MM.1S (cell line): ENCODE measurements at regions not wholly inside any gene's neighbourhood (a gene's known extent, or its start where the extent isn't known, plus 50 kb on each side); places are given as distances from the start of the nearest gene placed in this dataset.
"Not testable (repeated sequence)": the region's sequence is repeated elsewhere in the genome, so short reads cannot be mapped to it uniquely, and the experiment has no call there.

ENCODE experiments used
- DNase-seq: peaks from one replicate; pipeline ENCODE4 v3.0.0-alpha.2; 2015
- H2AFZ ChIP-seq: fragments of 300-600 bp; sonication (generic); 2 replicates; pipeline ENCODE4 v1.6.0; 2016; ENCODE audit warnings: antibody characterized with exemption, low read length
- H3F3A ChIP-seq: fragments of 300-600 bp; sonication (generic); 2 replicates; pipeline ENCODE4 v1.6.1; 2016; ENCODE audit warnings: mild to moderate bottlenecking, antibody characterized with exemption, low read length, moderate library complexity, mixed read lengths; ENCODE audit not compliant: insufficient read depth
- H3K27ac ChIP-seq: fragments of 300-600 bp; sonication (generic); 2 replicates; pipeline ENCODE4 v1.5.1; 2016; ENCODE audit warnings: mild to moderate bottlenecking, low read length
- H3K27me3 ChIP-seq: fragments of 300-600 bp; sonication (generic); replicated peaks from 2 replicates; pipeline ENCODE4 v1.6.0; 2016; ENCODE audit warnings: low read length; ENCODE audit not compliant: insufficient read depth
- H3K36me3 ChIP-seq: fragments of 300-600 bp; sonication (generic); replicated peaks from 2 replicates; pipeline ENCODE4 v1.6.1; 2016; ENCODE audit warnings: mild to moderate bottlenecking, low read length, mixed read lengths; ENCODE audit not compliant: insufficient read depth
- H3K4me1 ChIP-seq: fragments of 300-600 bp; sonication (generic); 2 replicates; pipeline ENCODE4 v1.6.1; 2016; ENCODE audit warnings: low read length, mixed read lengths
- H3K4me2 ChIP-seq: fragments of 300-600 bp; sonication (generic); 2 replicates; pipeline ENCODE4 v1.6.0; 2016; ENCODE audit warnings: low read depth, low read length
- H3K4me3 ChIP-seq: fragments of 300-600 bp; sonication (generic); 2 replicates; pipeline ENCODE4 v1.5.1; 2016; ENCODE audit warnings: low read length, mixed read lengths
- H3K79me2 ChIP-seq: fragments of 300-600 bp; sonication (generic); 2 replicates; pipeline ENCODE4 v1.6.1; 2016; ENCODE audit warnings: mixed run types, low read length, mixed read lengths
- H3K9ac ChIP-seq: fragments of 300-600 bp; sonication (generic); 2 replicates; pipeline ENCODE4 v1.6.1; 2016; ENCODE audit warnings: low read length, mixed read lengths
- H3K9me2 ChIP-seq: fragments of 300-600 bp; sonication (generic); replicated peaks from 2 replicates; pipeline ENCODE4 v1.6.1; 2016; ENCODE audit warnings: mild to moderate bottlenecking, low read length, mixed read lengths; ENCODE audit not compliant: insufficient read depth
- H3K9me3 ChIP-seq: fragments of 300-600 bp; sonication (generic); replicated peaks from 2 replicates; pipeline ENCODE4 v1.6.1; 2016; ENCODE audit warnings: mild to moderate bottlenecking, low read length, mixed read lengths; ENCODE audit not compliant: insufficient read depth
- H4K20me1 ChIP-seq: fragments of 300-600 bp; sonication (generic); 2 replicates; pipeline ENCODE4 v1.6.1; 2016; ENCODE audit warnings: mild to moderate bottlenecking, low read length, moderate library complexity, mixed read lengths; ENCODE audit not compliant: insufficient read depth
- CTCF ChIP-seq: fragments of 300-600 bp; sonication (generic); IDR thresholded peaks from 2 replicates; pipeline ENCODE4 v1.5.1; 2016; ENCODE audit warnings: antibody characterized with exemption, low read length, mixed read lengths
- EZH2 ChIP-seq: fragments of 300-600 bp; sonication (generic); optimal IDR thresholded peaks from 2 replicates; pipeline ENCODE3; 2017; ENCODE audit warnings: low read depth, mild to moderate bottlenecking, antibody characterized with exemption, low read length, mixed read lengths
- EZH2phosphoT487 ChIP-seq: fragments of 300-600 bp; sonication (generic); IDR thresholded peaks from 2 replicates; pipeline ENCODE4 v1.6.1; 2018; ENCODE audit warnings: antibody characterized with exemption, low read length

- Histone ChIP-seq H3F3A (no peaks in the 10 kb centered on the region), H3K79me2 (no peaks in the 10 kb centered on the region), H4K20me1 (no peaks in the 10 kb centered on the region), H3K27ac (no peak overlapping the region), H3K4me1 (no peaks in the 10 kb centered on the region), H3K9me3 (no peaks in the 10 kb centered on the region), H3K36me3 (no peaks in the 10 kb centered on the region), H3K4me3 (no peak overlapping the region), H2AFZ (no peak overlapping the region), H3K9me2 (no peaks in the 10 kb centered on the region), H3K9ac (no peak overlapping the region), H3K4me2 (no peak overlapping the region), H3K27me3 (no peaks in the 10 kb centered on the region)
- TF ChIP-seq CTCF: no peak
- TF ChIP-seq EZH2phosphoT487: no peak
- TF ChIP-seq EZH2: no peak
- DNase-seq: no peak
Observed at GRCh38 chr9:6149315-6149714, 66.3 kb upstream of the IL33 start.

- H3K36me3 ChIP-seq: no peaks in the 10 kb centered on the region
- H3K4me2 ChIP-seq: no peak overlapping the region
- H3K9ac ChIP-seq: no peak overlapping the region
- H4K20me1 ChIP-seq: no peaks in the 10 kb centered on the region
- no peaks in the 10 kb centered on the region for H3K9me2 ChIP-seq
- H3K27me3 ChIP-seq: no peaks in the 10 kb centered on the region
- H2AFZ ChIP-seq: no peak overlapping the region
- no peak overlapping the region for H3K4me3 ChIP-seq
- TF ChIP-seq CTCF (no peak), EZH2phosphoT487 (no peak), EZH2 (no peak)
- no peaks in the 10 kb centered on the region for H3K79me2 ChIP-seq
- no peak overlapping the region for H3K27ac ChIP-seq
- no peaks in the 10 kb centered on the region for H3K4me1 ChIP-seq
- no peak for DNase-seq
- no peaks in the 10 kb centered on the region for H3K9me3 ChIP-seq
- H3F3A ChIP-seq: no peaks in the 10 kb centered on the region
Observed at GRCh38 chr9:6147846-6148245, 67.8 kb upstream of the IL33 start.

GRCh38 chr9:6144947-6145346 lies 70.7 kb upstream of the IL33 start:
- H3K4me3 ChIP-seq: no peak overlapping the region
- H3K9me2 ChIP-seq: no peaks in the 10 kb centered on the region
- H3K36me3 ChIP-seq: no peaks in the 10 kb centered on the region
- H3K4me1 ChIP-seq: no peaks in the 10 kb centered on the region
- H3K27ac ChIP-seq: no peak overlapping the region
- no peaks in the 10 kb centered on the region for H3K79me2 ChIP-seq
- H3K9me3 ChIP-seq: no peaks in the 10 kb centered on the region
- H4K20me1 ChIP-seq: no peaks in the 10 kb centered on the region
- H3F3A ChIP-seq: no peaks in the 10 kb centered on the region
- H3K9ac ChIP-seq: no peak overlapping the region
- H3K4me2 ChIP-seq: no peak overlapping the region
- TF ChIP-seq EZH2 (no peak), EZH2phosphoT487 (no peak)
- H2AFZ ChIP-seq: no peak overlapping the region
- no peak for DNase-seq
- no peaks in the 10 kb centered on the region for H3K27me3 ChIP-seq

GRCh38 chr9:6142799-6143454 lies 72.7 kb upstream of the IL33 start:
- no peaks in the 10 kb centered on the region for H4K20me1 ChIP-seq
- no peak overlapping the region for H3K27ac ChIP-seq
- H3K36me3 ChIP-seq: no peaks in the 10 kb centered on the region
- no peak overlapping the region for H3K4me3 ChIP-seq
- no peaks in the 10 kb centered on the region for H3F3A ChIP-seq
- no peak for DNase-seq
- H3K27me3 ChIP-seq: no peaks in the 10 kb centered on the region
- no peak for TF ChIP-seq CTCF
- no peak for TF ChIP-seq EZH2phosphoT487
- TF ChIP-seq EZH2: no peak
- H3K9me3 ChIP-seq: no peaks in the 10 kb centered on the region
- no peak overlapping the region for H3K9ac ChIP-seq
- H3K79me2 ChIP-seq: no peaks in the 10 kb centered on the region
- no peaks in the 10 kb centered on the region for H3K4me1 ChIP-seq
- no peak overlapping the region for H3K4me2 ChIP-seq
- H2AFZ ChIP-seq: no peak overlapping the region
- no peaks in the 10 kb centered on the region for H3K9me2 ChIP-seq

- DNase-seq, H4K20me1 ChIP-seq, H3K4me2 ChIP-seq, H3K9me2 ChIP-seq, H3K79me2 ChIP-seq, H3K27ac ChIP-seq, H2AFZ ChIP-seq, H3K27me3 ChIP-seq, H3K9ac ChIP-seq, H3K36me3 ChIP-seq, H3K4me3 ChIP-seq, H3K9me3 ChIP-seq, H3F3A ChIP-seq: not testable (repeated sequence)
- peaks cover 19% of the 10 kb centered on the region for H3K4me1 ChIP-seq
Observed at GRCh38 chr9:6135780-6136179, 79.8 kb upstream of the IL33 start.
